ENCODE measurements at regions not wholly inside any gene's neighbourhood (a gene's known extent, or its start where the extent isn't known, plus 50 kb on each side); places are given as distances from the start of the nearest gene placed in this dataset.
"Not testable (repeated sequence)": the region's sequence is repeated elsewhere in the genome, so short reads cannot be mapped to it uniquely, and the experiment has no call there.

- not testable (repeated sequence) for ATAC-seq
These were observed 67.1 kb upstream of the NANOS1 start for GRCh38 chr10:118962331-118962868.

GRCh38 chr10:118963341-118963740, 66.2 kb upstream of the NANOS1 start:
- CTCF ChIA-PET = no interaction called here
- peaks cover 42% of the 10 kb centered on the region for H3K4me1 ChIP-seq
- FAIRE-seq (no peak), DNase-seq (ENCODE audit: low read depth in 1 of 2, low spot score in 1 of 2) (no peak), ATAC-seq (no peak)
- no peak overlapping the region for H3K4me2 ChIP-seq
- TF ChIP-seq TFCP2L1 (CRISPR knock-in tag; IDR thresholded peaks at IDR 0.05) (no peak), ZNF302 (CRISPR knock-in tag; IDR thresholded peaks at IDR 0.05) (no peak), HES2 (IDR thresholded peaks at IDR 0.05) (no peak), FOXS1 (CRISPR knock-in tag; IDR thresholded peaks at IDR 0.05) (no peak), SMC3 (IDR thresholded peaks at IDR 0.05) (no peak), NPAS2 (CRISPR knock-in tag; IDR thresholded peaks at IDR 0.05; ENCODE audit: borderline replicate concordance) (no peak), FOSB (CRISPR knock-in tag; IDR thresholded peaks at IDR 0.05) (no peak), KDM5A (IDR thresholded peaks at IDR 0.05) (no peak), HDAC2 (IDR thresholded peaks at IDR 0.05) (no peak), MAFK (IDR thresholded peaks at IDR 0.05; ENCODE audit: partially characterized antibody) (no peak), HMGXB4 (CRISPR knock-in tag; IDR thresholded peaks at IDR 0.05; ENCODE audit: borderline replicate concordance) (no peak), RFX5 (IDR thresholded peaks at IDR 0.05) (no peak), SREBF2 (IDR thresholded peaks at IDR 0.05) (no peak), BCL3 (IDR thresholded peaks at IDR 0.05) (no peak), CHD4 (IDR thresholded peaks at IDR 0.05; ENCODE audit: borderline replicate concordance) (no peak), RARB (CRISPR knock-in tag; IDR thresholded peaks at IDR 0.05) (no peak), CEBPB (IDR thresholded peaks at IDR 0.05) (no peak), USF2 (IDR thresholded peaks at IDR 0.05) (no peak), JUN (IDR thresholded peaks at IDR 0.05) (no peak)
- 91% methylated on average over 10 of the region's 10 CpGs for WGBS (ENCODE audit: missing lambda C conversion rate)
- H3K27ac ChIP-seq = no peak overlapping the region
- H3K4me3 ChIP-seq = no peak overlapping the region
- POLR2A ChIA-PET = no interaction called here
- no peaks in the 10 kb centered on the region for H3K9me3 ChIP-seq

More at GRCh38 chr10:118962331-118962868, 67.1 kb upstream of the NANOS1 start:
- POLR2A ChIA-PET; H3K4me2 ChIP-seq; DNase-seq (ENCODE audit: low read depth in 1 of 2, low spot score in 1 of 2); H3K9me3 ChIP-seq; CTCF ChIA-PET; H3K4me3 ChIP-seq; FAIRE-seq: not testable (repeated sequence)
- Histone ChIP-seq H3K27ac (peak overlapping the region in 1 of 2 experiments; percentile 88; a peak in 1 of 6 replicates), H3K4me1 (peaks cover 43% of the 10 kb centered on the region)
- WGBS (ENCODE audit: missing lambda C conversion rate) = 77% methylated on average over 7 of the region's 7 CpGs
- TF ChIP-seq ATOH8 (CRISPR knock-in tag; IDR thresholded peaks at IDR 0.05; ENCODE audit: low read depth) = peak; percentile 85; the same call in 1 of the 2 replicates
